GM23338 (cell line): ENCODE measurements at regions not wholly inside any gene's neighbourhood (a gene's known extent, or its start where the extent isn't known, plus 50 kb on each side); places are given as distances from the start of the nearest gene placed in this dataset.

Source experiments
- ATAC-seq: fragments of 200-7000 bp; cut with Tn5 transposase; 3 replicates; pipeline ENCODE4 v1.9.1; 2020
- DNase-seq: peaks from one replicate; pipeline ENCODE4 v3.0.0-alpha.2; 2015; ENCODE audit warnings: low spot score
- H2AFZ ChIP-seq: fragments of 200-600 bp; sonication (generic); 2 replicates; pipeline ENCODE4 v1.8.0; 2016; ENCODE audit warnings: antibody characterized with exemption, mild to moderate bottlenecking, moderate library complexity
- H3F3A ChIP-seq: fragments of 200-600 bp; sonication (generic); replicated peaks from 2 replicates; pipeline ENCODE4 v1.8.0; 2017; ENCODE audit warnings: antibody characterized with exemption, mixed run types, low read depth
- H3K27ac ChIP-seq: fragments of 200-600 bp; sonication (generic); 2 replicates; pipeline ENCODE4 v1.6.1; 2016; ENCODE audit warnings: low read depth
- H3K27me3 ChIP-seq: fragments of 200-600 bp; sonication (generic); 2 replicates; pipeline ENCODE4 v1.8.0; 2016; ENCODE audit warnings: mild to moderate bottlenecking, mixed run types, moderate library complexity; ENCODE audit not compliant: insufficient read depth
- H3K36me3 ChIP-seq: fragments of 200-600 bp; sonication (generic); 2 replicates; pipeline ENCODE4 v1.8.0; 2016; ENCODE audit warnings: mild to moderate bottlenecking; ENCODE audit not compliant: insufficient read depth
- H3K4me1 ChIP-seq: fragments of 200-600 bp; sonication (generic); 2 replicates; pipeline ENCODE4 v1.8.0; 2016; ENCODE audit warnings: mild to moderate bottlenecking, moderate library complexity; ENCODE audit not compliant: insufficient read depth
- H3K4me2 ChIP-seq: fragments of 200-600 bp; sonication (generic); 2 replicates; pipeline ENCODE4 v1.7.1; 2017; ENCODE audit warnings: mixed run types
- H3K4me3 ChIP-seq: fragments of 200-600 bp; sonication (generic); 2 replicates; pipeline ENCODE4 v1.6.1; 2016; ENCODE audit warnings: mixed run types
- H3K79me2 ChIP-seq: fragments of 200-600 bp; sonication (generic); replicated peaks from 2 replicates; pipeline ENCODE4 v1.8.0; 2017; ENCODE audit warnings: mild to moderate bottlenecking; ENCODE audit not compliant: insufficient read depth
- H3K9me2 ChIP-seq: fragments of 200-600 bp; sonication (generic); 2 replicates; pipeline ENCODE4 v1.8.0; 2017; ENCODE audit not compliant: insufficient read depth
- H4K20me1 ChIP-seq: fragments of 200-600 bp; sonication (generic); replicated peaks from 2 replicates; pipeline ENCODE4 v1.8.0; 2017; ENCODE audit warnings: mild to moderate bottlenecking; ENCODE audit not compliant: insufficient read depth
- H3K27ac Mint-ChIP-seq: 2 replicates; pipeline ENCODE4 v1.8.0; 2020; ENCODE audit warnings: inconsistent platforms, mild to moderate bottlenecking, moderate library complexity, mixed read lengths
- H3K27me3 Mint-ChIP-seq: 3 replicates; pipeline ENCODE4 v1.8.0; 2022; ENCODE audit warnings: low read depth, mild to moderate bottlenecking, moderate library complexity, mixed read lengths, inconsistent platforms; ENCODE audit not compliant: insufficient read depth, poor library complexity
- H3K36me3 Mint-ChIP-seq: 3 replicates; pipeline ENCODE4 v1.8.0; 2021; ENCODE audit warnings: low read depth, mild to moderate bottlenecking, inconsistent platforms, moderate library complexity, mixed read lengths
- H3K4me1 Mint-ChIP-seq: 3 replicates; pipeline ENCODE4 v1.8.0; 2020; ENCODE audit warnings: mild to moderate bottlenecking, inconsistent platforms, mixed read lengths
- H3K4me3 Mint-ChIP-seq: 3 replicates; pipeline ENCODE4 v1.8.0; 2021; ENCODE audit warnings: moderate library complexity, mild to moderate bottlenecking, inconsistent platforms, mixed read lengths
- H3K9me3 Mint-ChIP-seq: 3 replicates; pipeline ENCODE4 v1.8.0; 2020; ENCODE audit warnings: moderate library complexity, mild to moderate bottlenecking, inconsistent platforms, mixed read lengths
- CREB1 ChIP-seq: fragments of 250-450 bp; sonication (Bioruptor Pico); IDR thresholded peaks from 2 replicates; pipeline ENCODE4 v1.5.0; 2020; ENCODE audit warnings: low read depth, mild to moderate bottlenecking, moderate library complexity
- EZH2 ChIP-seq: fragments of 200-600 bp; sonication (generic); IDR thresholded peaks from one replicate; pipeline ENCODE4 v1.8.0; 2017; ENCODE audit warnings: antibody characterized with exemption, mild to moderate bottlenecking, low read depth; ENCODE audit not compliant: unreplicated experiment
- EZH2phosphoT487 ChIP-seq: fragments of 200-600 bp; sonication (generic); IDR thresholded peaks from one replicate; pipeline ENCODE4 v1.8.1; 2018; ENCODE audit warnings: antibody characterized with exemption; ENCODE audit not compliant: unreplicated experiment
- JUNB ChIP-seq: IDR thresholded peaks from one replicate; pipeline ENCODE4 v1.6.1; 2016; ENCODE audit warnings: antibody characterized with exemption; ENCODE audit not compliant: unreplicated experiment
- NANOG ChIP-seq: IDR thresholded peaks from 2 replicates; pipeline ENCODE4 v1.6.1; 2016; ENCODE audit warnings: antibody characterized with exemption, borderline replicate concordance
- POLR2AphosphoS5 ChIP-seq: IDR thresholded peaks from 2 replicates; pipeline ENCODE4 v1.6.1; 2016; ENCODE audit warnings: antibody characterized with exemption, low read depth
- STAT1 ChIP-seq: IDR thresholded peaks from one replicate; pipeline ENCODE4 v1.6.1; 2016; ENCODE audit warnings: antibody characterized with exemption; ENCODE audit not compliant: unreplicated experiment
- ZNF114 ChIP-seq: fragments of 250-450 bp; sonication (Bioruptor Pico); IDR thresholded peaks from 2 replicates; pipeline ENCODE4 v1.5.0; 2020; ENCODE audit warnings: mild to moderate bottlenecking, moderate library complexity
- TF ChIP-seq, protein P1 (sequence below): IDR thresholded peaks from one replicate; pipeline ENCODE4 v1.6.1; 2018; ENCODE audit warnings: antibody characterized with exemption; ENCODE audit not compliant: unreplicated experiment
- TF ChIP-seq, protein P2 (sequence below), 2 experiments: fragments of 200-600 bp in 1 of 2; sonication (generic) in 1 of 2; conservative IDR thresholded peaks; 2 replicates each; pipeline versions ENCODE4 v1.5.1 to v1.6.1; 2016 to 2017; ENCODE audit warnings: antibody characterized with exemption in 2 of 2, low read depth in 2 of 2, mild to moderate bottlenecking in 2 of 2, moderate library complexity in 1 of 2
- TF ChIP-seq, protein P3 (sequence below): IDR thresholded peaks from 2 replicates; pipeline ENCODE4 v1.6.1; 2016; ENCODE audit warnings: antibody characterized with exemption

DNA sequence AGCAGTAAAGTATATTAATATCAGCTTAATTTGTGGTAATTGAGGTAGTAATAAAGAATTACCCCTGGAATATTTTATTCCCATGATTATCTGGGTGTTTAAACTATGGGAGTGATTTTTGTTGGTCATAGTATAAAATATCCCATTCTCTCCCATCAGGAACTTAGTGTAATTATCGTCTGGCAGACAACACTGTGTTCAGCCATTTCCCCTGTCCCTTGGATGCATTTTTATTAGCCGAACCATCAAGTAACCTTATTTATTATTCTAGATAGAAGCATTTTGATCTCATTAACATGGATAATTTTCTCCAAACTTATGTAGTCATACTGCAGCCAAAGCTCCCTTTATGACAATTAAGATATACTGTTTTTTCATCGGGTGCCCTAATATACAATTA, 320.8 kb downstream of the MAT2B start:
- TF ChIP-seq NANOG, result no peak
- TF ChIP-seq EZH2, result no peak
- TF ChIP-seq, protein P1, sequence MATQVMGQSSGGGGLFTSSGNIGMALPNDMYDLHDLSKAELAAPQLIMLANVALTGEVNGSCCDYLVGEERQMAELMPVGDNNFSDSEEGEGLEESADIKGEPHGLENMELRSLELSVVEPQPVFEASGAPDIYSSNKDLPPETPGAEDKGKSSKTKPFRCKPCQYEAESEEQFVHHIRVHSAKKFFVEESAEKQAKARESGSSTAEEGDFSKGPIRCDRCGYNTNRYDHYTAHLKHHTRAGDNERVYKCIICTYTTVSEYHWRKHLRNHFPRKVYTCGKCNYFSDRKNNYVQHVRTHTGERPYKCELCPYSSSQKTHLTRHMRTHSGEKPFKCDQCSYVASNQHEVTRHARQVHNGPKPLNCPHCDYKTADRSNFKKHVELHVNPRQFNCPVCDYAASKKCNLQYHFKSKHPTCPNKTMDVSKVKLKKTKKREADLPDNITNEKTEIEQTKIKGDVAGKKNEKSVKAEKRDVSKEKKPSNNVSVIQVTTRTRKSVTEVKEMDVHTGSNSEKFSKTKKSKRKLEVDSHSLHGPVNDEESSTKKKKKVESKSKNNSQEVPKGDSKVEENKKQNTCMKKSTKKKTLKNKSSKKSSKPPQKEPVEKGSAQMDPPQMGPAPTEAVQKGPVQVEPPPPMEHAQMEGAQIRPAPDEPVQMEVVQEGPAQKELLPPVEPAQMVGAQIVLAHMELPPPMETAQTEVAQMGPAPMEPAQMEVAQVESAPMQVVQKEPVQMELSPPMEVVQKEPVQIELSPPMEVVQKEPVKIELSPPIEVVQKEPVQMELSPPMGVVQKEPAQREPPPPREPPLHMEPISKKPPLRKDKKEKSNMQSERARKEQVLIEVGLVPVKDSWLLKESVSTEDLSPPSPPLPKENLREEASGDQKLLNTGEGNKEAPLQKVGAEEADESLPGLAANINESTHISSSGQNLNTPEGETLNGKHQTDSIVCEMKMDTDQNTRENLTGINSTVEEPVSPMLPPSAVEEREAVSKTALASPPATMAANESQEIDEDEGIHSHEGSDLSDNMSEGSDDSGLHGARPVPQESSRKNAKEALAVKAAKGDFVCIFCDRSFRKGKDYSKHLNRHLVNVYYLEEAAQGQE, result no peak
- TF ChIP-seq POLR2AphosphoS5, result no peak
- TF ChIP-seq JUNB, result no peak
- TF ChIP-seq EZH2phosphoT487, result no peak
- TF ChIP-seq, protein P2, sequence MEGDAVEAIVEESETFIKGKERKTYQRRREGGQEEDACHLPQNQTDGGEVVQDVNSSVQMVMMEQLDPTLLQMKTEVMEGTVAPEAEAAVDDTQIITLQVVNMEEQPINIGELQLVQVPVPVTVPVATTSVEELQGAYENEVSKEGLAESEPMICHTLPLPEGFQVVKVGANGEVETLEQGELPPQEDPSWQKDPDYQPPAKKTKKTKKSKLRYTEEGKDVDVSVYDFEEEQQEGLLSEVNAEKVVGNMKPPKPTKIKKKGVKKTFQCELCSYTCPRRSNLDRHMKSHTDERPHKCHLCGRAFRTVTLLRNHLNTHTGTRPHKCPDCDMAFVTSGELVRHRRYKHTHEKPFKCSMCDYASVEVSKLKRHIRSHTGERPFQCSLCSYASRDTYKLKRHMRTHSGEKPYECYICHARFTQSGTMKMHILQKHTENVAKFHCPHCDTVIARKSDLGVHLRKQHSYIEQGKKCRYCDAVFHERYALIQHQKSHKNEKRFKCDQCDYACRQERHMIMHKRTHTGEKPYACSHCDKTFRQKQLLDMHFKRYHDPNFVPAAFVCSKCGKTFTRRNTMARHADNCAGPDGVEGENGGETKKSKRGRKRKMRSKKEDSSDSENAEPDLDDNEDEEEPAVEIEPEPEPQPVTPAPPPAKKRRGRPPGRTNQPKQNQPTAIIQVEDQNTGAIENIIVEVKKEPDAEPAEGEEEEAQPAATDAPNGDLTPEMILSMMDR (conservative IDR thresholded peaks at IDR 0.05; ENCODE audit: low read depth in 2 of 2), result no peak
- TF ChIP-seq ZNF114 (CRISPR knock-in tag), result no peak
- TF ChIP-seq, protein P3, sequence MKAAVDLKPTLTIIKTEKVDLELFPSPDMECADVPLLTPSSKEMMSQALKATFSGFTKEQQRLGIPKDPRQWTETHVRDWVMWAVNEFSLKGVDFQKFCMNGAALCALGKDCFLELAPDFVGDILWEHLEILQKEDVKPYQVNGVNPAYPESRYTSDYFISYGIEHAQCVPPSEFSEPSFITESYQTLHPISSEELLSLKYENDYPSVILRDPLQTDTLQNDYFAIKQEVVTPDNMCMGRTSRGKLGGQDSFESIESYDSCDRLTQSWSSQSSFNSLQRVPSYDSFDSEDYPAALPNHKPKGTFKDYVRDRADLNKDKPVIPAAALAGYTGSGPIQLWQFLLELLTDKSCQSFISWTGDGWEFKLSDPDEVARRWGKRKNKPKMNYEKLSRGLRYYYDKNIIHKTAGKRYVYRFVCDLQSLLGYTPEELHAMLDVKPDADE, result no peak
- no peak for TF ChIP-seq CREB1 (CRISPR knock-in tag)
- TF ChIP-seq STAT1, result no peak

More for the DNA sequence above, 320.8 kb downstream of the MAT2B start:
- DNase-seq (no peak), ATAC-seq (no peak)
- Mint-ChIP-seq H3K27me3 (no peaks in the 10 kb centered on the region), H3K4me3 (no peak overlapping the region), H3K4me1 (no peaks in the 10 kb centered on the region), H3K27ac (no peak overlapping the region), H3K36me3 (no peaks in the 10 kb centered on the region), H3K9me3 (peaks cover 6% of the 10 kb centered on the region; the same call in 1 of the 3 replicates)
- no peak overlapping the region for H3K27ac ChIP-seq
- H2AFZ ChIP-seq, result no peak overlapping the region
- no peak overlapping the region for H3K4me2 ChIP-seq
- no peak overlapping the region for H3K4me3 ChIP-seq
- no peaks in the 10 kb centered on the region for H3F3A ChIP-seq
- no peaks in the 10 kb centered on the region for H3K27me3 ChIP-seq
- no peaks in the 10 kb centered on the region for H4K20me1 ChIP-seq
- no peaks in the 10 kb centered on the region for H3K79me2 ChIP-seq
- H3K4me1 ChIP-seq, result no peaks in the 10 kb centered on the region
- H3K36me3 ChIP-seq, result no peaks in the 10 kb centered on the region
- H3K9me2 ChIP-seq, result peaks cover 6% of the 10 kb centered on the region; the same call in 1 of the 2 replicates
